Panc1 (cell line): ENCODE measurements at regions not wholly inside any gene's neighbourhood (a gene's known extent, or its start where the extent isn't known, plus 50 kb on each side); places are given as distances from the start of the nearest gene placed in this dataset.

ENCODE experiments used
- ATAC-seq: fragments of 200-7000 bp; cut with Tn5 transposase; 2 replicates; pipeline ENCODE4 v1.9.1; 2020; ENCODE audit warnings: mild to moderate bottlenecking, moderate library complexity
- BruUV-seq: library from RNA; stranded (reverse); fragments of 400-500 nt; replicated peaks from 2 replicates; lab custom pipeline; 2021; lab: Mats Ljungman, UMichigan
- CTCF ChIA-PET: fragments of 300-600 bp; sonication (Branson Sonifier 250); formaldehyde crosslinking; loops from one replicate; lab custom pipeline; 2022; ENCODE audit warnings: antibody characterized with exemption; lab: Charles Lee
- POLR2A ChIA-PET: fragments of 300-600 bp; sonication (Branson Sonifier 250); formaldehyde crosslinking; loops from one replicate; lab custom pipeline; 2022; ENCODE audit warnings: antibody characterized with exemption; lab: Charles Lee
- DNase-seq: peaks from one replicate; pipeline ENCODE4 v3.0.0-alpha.2; 2010; ENCODE audit warnings: low read depth, low spot score
- H3K27ac ChIP-seq: 2 replicates; pipeline ENCODE4 v1.5.1; 2011; ENCODE audit warnings: mild to moderate bottlenecking, low read length, inconsistent platforms
- H3K27me3 ChIP-seq: fragments of 200-500 bp; sonication (Bioruptor generic); 2 replicates; pipeline ENCODE4 v1.6.0; 2014; ENCODE audit warnings: low read length, inconsistent platforms; ENCODE audit not compliant: control insufficient read depth, insufficient read depth
- H3K36me3 ChIP-seq: fragments of 200-500 bp; sonication (Bioruptor generic); 2 replicates; pipeline ENCODE4 v1.5.1; 2014; ENCODE audit warnings: inconsistent platforms, mild to moderate bottlenecking, low read length, moderate library complexity; ENCODE audit not compliant: control insufficient read depth, insufficient read depth
- H3K4me1 ChIP-seq: 2 replicates; pipeline ENCODE4 v1.5.1; 2011; ENCODE audit warnings: inconsistent platforms, mild to moderate bottlenecking, low read length, moderate library complexity; ENCODE audit not compliant: control insufficient read depth, insufficient read depth
- H3K4me3 ChIP-seq, 2 experiments: 2 replicates each; pipeline ENCODE4 v1.5.1; 2011 to 2012; ENCODE audit warnings: low read depth in 2 of 2, low read length in 2 of 2, mild to moderate bottlenecking in 2 of 2, inconsistent platforms in 1 of 2, moderate library complexity in 1 of 2
- H3K9me3 ChIP-seq: fragments of 200-500 bp; sonication (Bioruptor generic); 2 replicates; pipeline ENCODE4 v1.5.1; 2014; ENCODE audit warnings: low read depth, mild to moderate bottlenecking, inconsistent platforms, low read length, moderate library complexity; ENCODE audit not compliant: control insufficient read depth, insufficient read depth
- POLR2AphosphoS5 ChIP-seq: IDR thresholded peaks from 2 replicates; pipeline ENCODE4 v1.6.1; 2012; ENCODE audit warnings: mild to moderate bottlenecking, low read depth, low read length, moderate library complexity
- SIN3A ChIP-seq: IDR thresholded peaks from 2 replicates; pipeline ENCODE4 v1.6.1; 2012; ENCODE audit warnings: low read depth, mild to moderate bottlenecking, low read length, moderate library complexity, borderline replicate concordance; ENCODE audit not compliant: insufficient read depth
- TCF7L2 ChIP-seq: IDR thresholded peaks from 2 replicates; pipeline ENCODE4 v1.6.1; 2011; ENCODE audit warnings: mild to moderate bottlenecking, low read depth, low read length, inconsistent platforms
- in situ Hi-C: cut with HindIII; loops from 2 replicates; pipeline ENCODE4 v1.10.0; 2016; ENCODE audit warnings: low sequenced_read_pairs, low pct_unique_long_range_greater_than_20kb
- intact Hi-C: fragments of 100-400 bp; cut with micrococcal nuclease; formaldehyde crosslinking; loops from one replicate; pipeline ENCODE4 v1.10.0; 2022; ENCODE audit not compliant: unreplicated experiment
- TF ChIP-seq, protein P1 (sequence below), 2 experiments: IDR thresholded peaks; 2 replicates each; pipeline ENCODE4 v1.6.1; 2011 to 2012; ENCODE audit warnings: low read depth in 2 of 2, control low read depth in 1 of 2, low read length in 1 of 2, mild to moderate bottlenecking in 1 of 2, moderate library complexity in 1 of 2; ENCODE audit not compliant: insufficient read depth in 1 of 2
- TF ChIP-seq, protein P2 (sequence below): fragments of 450-650 bp; IDR thresholded peaks from 2 replicates; pipeline ENCODE4 v1.5.1; 2017; ENCODE audit warnings: mild to moderate bottlenecking

GRCh38 chr14:89699071-89699470 lies 255.5 kb downstream of the EFCAB11 start:
- in situ Hi-C loops (no loop called here), intact Hi-C loops (no loop called here)
- no TSS peak for BruUV-seq
- Histone ChIP-seq H3K27me3 (no peaks in the 10 kb centered on the region), H3K27ac (no peak overlapping the region), H3K36me3 (no peaks in the 10 kb centered on the region), H3K4me3 (no peak overlapping the region), H3K4me1 (0 out of 2 replicates have a peak, but pooled peaks cover 3% of the 10 kb centered on the region), H3K9me3 (no peaks in the 10 kb centered on the region)
- ATAC-seq (no peak), DNase-seq (no peak)
- ChIA-PET POLR2A (no interaction called here), CTCF (no interaction called here)
- TF ChIP-seq SIN3A: no peak
- TF ChIP-seq, protein P1, sequence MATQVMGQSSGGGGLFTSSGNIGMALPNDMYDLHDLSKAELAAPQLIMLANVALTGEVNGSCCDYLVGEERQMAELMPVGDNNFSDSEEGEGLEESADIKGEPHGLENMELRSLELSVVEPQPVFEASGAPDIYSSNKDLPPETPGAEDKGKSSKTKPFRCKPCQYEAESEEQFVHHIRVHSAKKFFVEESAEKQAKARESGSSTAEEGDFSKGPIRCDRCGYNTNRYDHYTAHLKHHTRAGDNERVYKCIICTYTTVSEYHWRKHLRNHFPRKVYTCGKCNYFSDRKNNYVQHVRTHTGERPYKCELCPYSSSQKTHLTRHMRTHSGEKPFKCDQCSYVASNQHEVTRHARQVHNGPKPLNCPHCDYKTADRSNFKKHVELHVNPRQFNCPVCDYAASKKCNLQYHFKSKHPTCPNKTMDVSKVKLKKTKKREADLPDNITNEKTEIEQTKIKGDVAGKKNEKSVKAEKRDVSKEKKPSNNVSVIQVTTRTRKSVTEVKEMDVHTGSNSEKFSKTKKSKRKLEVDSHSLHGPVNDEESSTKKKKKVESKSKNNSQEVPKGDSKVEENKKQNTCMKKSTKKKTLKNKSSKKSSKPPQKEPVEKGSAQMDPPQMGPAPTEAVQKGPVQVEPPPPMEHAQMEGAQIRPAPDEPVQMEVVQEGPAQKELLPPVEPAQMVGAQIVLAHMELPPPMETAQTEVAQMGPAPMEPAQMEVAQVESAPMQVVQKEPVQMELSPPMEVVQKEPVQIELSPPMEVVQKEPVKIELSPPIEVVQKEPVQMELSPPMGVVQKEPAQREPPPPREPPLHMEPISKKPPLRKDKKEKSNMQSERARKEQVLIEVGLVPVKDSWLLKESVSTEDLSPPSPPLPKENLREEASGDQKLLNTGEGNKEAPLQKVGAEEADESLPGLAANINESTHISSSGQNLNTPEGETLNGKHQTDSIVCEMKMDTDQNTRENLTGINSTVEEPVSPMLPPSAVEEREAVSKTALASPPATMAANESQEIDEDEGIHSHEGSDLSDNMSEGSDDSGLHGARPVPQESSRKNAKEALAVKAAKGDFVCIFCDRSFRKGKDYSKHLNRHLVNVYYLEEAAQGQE (IDR thresholded peaks at IDR 0.05; ENCODE audit: insufficient read depth in 1 of 2, low read depth in 2 of 2, low read length in 1 of 2): no peak
- TF ChIP-seq TCF7L2: no peak
- TF ChIP-seq, protein P2, sequence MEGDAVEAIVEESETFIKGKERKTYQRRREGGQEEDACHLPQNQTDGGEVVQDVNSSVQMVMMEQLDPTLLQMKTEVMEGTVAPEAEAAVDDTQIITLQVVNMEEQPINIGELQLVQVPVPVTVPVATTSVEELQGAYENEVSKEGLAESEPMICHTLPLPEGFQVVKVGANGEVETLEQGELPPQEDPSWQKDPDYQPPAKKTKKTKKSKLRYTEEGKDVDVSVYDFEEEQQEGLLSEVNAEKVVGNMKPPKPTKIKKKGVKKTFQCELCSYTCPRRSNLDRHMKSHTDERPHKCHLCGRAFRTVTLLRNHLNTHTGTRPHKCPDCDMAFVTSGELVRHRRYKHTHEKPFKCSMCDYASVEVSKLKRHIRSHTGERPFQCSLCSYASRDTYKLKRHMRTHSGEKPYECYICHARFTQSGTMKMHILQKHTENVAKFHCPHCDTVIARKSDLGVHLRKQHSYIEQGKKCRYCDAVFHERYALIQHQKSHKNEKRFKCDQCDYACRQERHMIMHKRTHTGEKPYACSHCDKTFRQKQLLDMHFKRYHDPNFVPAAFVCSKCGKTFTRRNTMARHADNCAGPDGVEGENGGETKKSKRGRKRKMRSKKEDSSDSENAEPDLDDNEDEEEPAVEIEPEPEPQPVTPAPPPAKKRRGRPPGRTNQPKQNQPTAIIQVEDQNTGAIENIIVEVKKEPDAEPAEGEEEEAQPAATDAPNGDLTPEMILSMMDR: no peak
- TF ChIP-seq POLR2AphosphoS5: no peak

- ChIA-PET POLR2A (no interaction called here), CTCF (no interaction called here)
- Histone ChIP-seq H3K9me3 (no peaks in the 10 kb centered on the region), H3K4me3 (no peak overlapping the region), H3K27ac (no peak overlapping the region), H3K36me3 (no peaks in the 10 kb centered on the region), H3K27me3 (no peaks in the 10 kb centered on the region), H3K4me1 (0 out of 2 replicates have a peak, but pooled peaks cover 3% of the 10 kb centered on the region)
- in situ Hi-C loops (no loop called here), intact Hi-C loops (no loop called here)
- ATAC-seq (no peak), DNase-seq (no peak)
- BruUV-seq: no TSS peak
- TF ChIP-seq POLR2AphosphoS5: no peak
- no peak for TF ChIP-seq SIN3A
- no peak for TF ChIP-seq TCF7L2
Measured at GRCh38 chr14:89697281-89698060, 257.1 kb downstream of the EFCAB11 start.

DNA sequence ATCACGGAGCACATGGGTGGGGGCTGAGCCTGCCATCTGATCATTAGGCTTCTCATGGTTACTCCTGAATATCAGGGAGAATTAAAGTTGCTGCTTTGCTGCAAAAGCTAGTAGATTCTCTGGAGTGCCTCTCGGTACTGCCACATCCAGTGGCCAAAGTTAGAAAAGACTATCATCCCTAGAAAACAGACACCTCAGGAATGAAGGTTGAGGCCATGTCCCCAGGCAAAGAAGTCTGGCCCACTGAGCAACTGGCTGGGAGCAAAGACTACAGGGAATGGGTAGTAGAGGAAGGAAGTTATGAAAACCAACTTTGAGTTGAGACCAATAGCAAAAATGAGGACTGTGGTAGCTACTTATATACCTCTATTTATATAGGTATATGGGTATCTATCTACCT lies 258.7 kb downstream of the EFCAB11 start:
- ChIA-PET POLR2A (no interaction called here), CTCF (no interaction called here)
- DNase-seq (no peak), ATAC-seq (no peak)
- BruUV-seq: no TSS peak
- intact Hi-C loops (no loop called here), in situ Hi-C loops (no loop called here)
- Histone ChIP-seq H3K36me3 (no peaks in the 10 kb centered on the region), H3K4me1 (no peaks in the 10 kb centered on the region), H3K4me3 (no peak overlapping the region), H3K9me3 (no peaks in the 10 kb centered on the region), H3K27me3 (no peaks in the 10 kb centered on the region), H3K27ac (no peak overlapping the region)
- no peak for TF ChIP-seq TCF7L2
- no peak for TF ChIP-seq SIN3A
- TF ChIP-seq POLR2AphosphoS5: no peak
- TF ChIP-seq, protein P2: no peak
- TF ChIP-seq, protein P1 (IDR thresholded peaks at IDR 0.05; ENCODE audit: insufficient read depth in 1 of 2, low read depth in 2 of 2, low read length in 1 of 2): no peak
